ENCODE measurements at regions not wholly inside any gene's neighbourhood (a gene's known extent, or its start where the extent isn't known, plus 50 kb on each side); places are given as distances from the start of the nearest gene placed in this dataset.

GRCh38 chr11:45563810-45564209 lies 101.6 kb downstream of the CHST1 start:
- intact Hi-C loops (cut with DNase I) = no loop called here
- H3K27ac ChIP-seq = no peak overlapping the region
- 60 to 65% (median 63%) methylated on average over 10 of the region's 10 CpGs for WGBS, 4 donors
- H3K36me3 ChIP-seq (replicated peaks in 1 of 2) = no peaks in the 10 kb centered on the region
- no peaks in the 10 kb centered on the region for H3K9me3 ChIP-seq (replicated peaks in 1 of 3)
- H3K27me3 ChIP-seq = no peaks in the 10 kb centered on the region
- TF ChIP-seq POLR2A (IDR thresholded peaks at IDR 0.05) (no peak), CTCF (IDR thresholded peaks at IDR 0.05) (no peak)
- no peak for DNase-seq
- no peak overlapping the region for H3K4me3 ChIP-seq
- no peaks in the 10 kb centered on the region for H3K4me1 ChIP-seq (replicated peaks in 1 of 2)

GRCh38 chr11:45563171-45563570 lies 102.3 kb downstream of the CHST1 start:
- 65 to 74% (median 68%) methylated on average over 2 of the region's 2 CpGs for WGBS, 4 donors
- intact Hi-C loops (cut with DNase I) = no loop called here
- no peaks in the 10 kb centered on the region for H3K9me3 ChIP-seq (replicated peaks in 1 of 3)

GRCh38 chr11:45560913-45561281 lies 104.5 kb downstream of the CHST1 start:
- DNase-seq = no peak

More at GRCh38 chr11:45563171-45563570, 102.3 kb downstream of the CHST1 start:
- TF ChIP-seq CTCF (IDR thresholded peaks at IDR 0.05) = no peak
- no peak for TF ChIP-seq POLR2A (IDR thresholded peaks at IDR 0.05)
- Histone ChIP-seq H3K27ac (no peak overlapping the region), H3K4me1 (replicated peaks in 1 of 2) (no peaks in the 10 kb centered on the region), H3K36me3 (replicated peaks in 1 of 2) (no peaks in the 10 kb centered on the region), H3K27me3 (no peaks in the 10 kb centered on the region), H3K4me3 (no peak overlapping the region)
- DNase-seq = no peak

GRCh38 chr11:45560155-45560912 lies 105.1 kb downstream of the CHST1 start:
- Histone ChIP-seq H3K36me3 (replicated peaks in 1 of 2) (no peaks in the 10 kb centered on the region), H3K9me3 (replicated peaks in 1 of 3) (no peaks in the 10 kb centered on the region), H3K27me3 (no peaks in the 10 kb centered on the region), H3K4me1 (replicated peaks in 1 of 2) (no peaks in the 10 kb centered on the region), H3K27ac (no peak overlapping the region), H3K4me3 (no peak overlapping the region)
- TF ChIP-seq CTCF (IDR thresholded peaks at IDR 0.05) (no peak), POLR2A (IDR thresholded peaks at IDR 0.05) (no peak)
- intact Hi-C loops (cut with DNase I) = no loop called here
- 55 to 61% (median 56%) methylated on average over 10 of the region's 10 CpGs for WGBS, 4 donors
- DNase-seq = no peak

More at GRCh38 chr11:45560913-45561281, 104.5 kb downstream of the CHST1 start:
- WGBS, 4 donors = 65 to 74% (median 71%) methylated on average over 10 to 12 of the region's 12 CpGs
- intact Hi-C loops (cut with DNase I) = no loop called here
- Histone ChIP-seq H3K27ac (no peak overlapping the region), H3K9me3 (replicated peaks in 1 of 3) (no peaks in the 10 kb centered on the region), H3K4me1 (replicated peaks in 1 of 2) (no peaks in the 10 kb centered on the region), H3K36me3 (replicated peaks in 1 of 2) (no peaks in the 10 kb centered on the region), H3K27me3 (no peaks in the 10 kb centered on the region), H3K4me3 (no peak overlapping the region)
- TF ChIP-seq CTCF (IDR thresholded peaks at IDR 0.05) = no peak
- no peak for TF ChIP-seq POLR2A (IDR thresholded peaks at IDR 0.05)
